Spleen (tissue), 11 donors: ENCODE measurements at regions not wholly inside any gene's neighbourhood (a gene's known extent, or its start where the extent isn't known, plus 50 kb on each side); places are given as distances from the start of the nearest gene placed in this dataset.

Experiments
- DNase-seq: peaks from one replicate; pipeline ENCODE4 v3.0.0-alpha.2; 2020
- H3K27ac ChIP-seq, 8 donors: fragments of 200-600 bp; sonication (generic) in 7 of 8; 1 replicate in 4 of 8; 2 replicates in 4 of 8; pipeline versions ENCODE4 v1.5.0 to v1.8.0; 2016 to 2021; ENCODE audit warnings: inconsistent platforms in 4 of 8, mild to moderate bottlenecking in 4 of 8, moderate library complexity in 1 of 8
- H3K27me3 ChIP-seq, 7 donors: fragments of 200-600 bp; sonication (generic) in 6 of 7; replicated peaks in 1 of 7; 1 replicate in 4 of 7; 2 replicates in 3 of 7; pipeline versions ENCODE4 v1.5.0 to v1.8.0; 2016 to 2021; ENCODE audit warnings: inconsistent platforms in 3 of 7, mild to moderate bottlenecking in 1 of 7
- H3K36me3 ChIP-seq, 6 donors: fragments of 200-600 bp; sonication (generic) in 5 of 6; 1 replicate in 4 of 6; 2 replicates in 2 of 6; pipeline versions ENCODE4 v1.5.0 to v1.8.0; 2016 to 2021; ENCODE audit warnings: inconsistent platforms in 2 of 6
- H3K4me1 ChIP-seq, 6 donors: fragments of 200-600 bp; sonication (generic) in 5 of 6; 1 replicate in 3 of 6; 2 replicates in 3 of 6; pipeline versions ENCODE4 v1.5.0 to v1.8.0; 2016 to 2021; ENCODE audit warnings: inconsistent platforms in 3 of 6
- H3K4me3 ChIP-seq, 8 donors: fragments of 200-600 bp; sonication (generic) in 7 of 8; 1 replicate in 4 of 8; 2 replicates in 4 of 8; pipeline versions ENCODE4 v1.5.0 to v1.8.0; 2016 to 2021; ENCODE audit warnings: inconsistent platforms in 4 of 8, mild to moderate bottlenecking in 4 of 8, moderate library complexity in 2 of 8
- H3K9me3 ChIP-seq, 8 donors: fragments of 200-600 bp; sonication (generic) in 7 of 8; 1 replicate in 4 of 8; 2 replicates in 4 of 8; pipeline versions ENCODE4 v1.5.0 to v1.8.0; 2016 to 2021; ENCODE audit warnings: inconsistent platforms in 4 of 8
- CTCF ChIP-seq, 11 experiments: fragments of 200-600 bp in 7 of 11; fragments of 450-650 bp in 4 of 11; sonication (generic) in 4 of 11; IDR thresholded peaks in 8 of 11; conservative IDR thresholded peaks in 3 of 11; 1 replicate in 7 of 11; 2 replicates in 4 of 11; pipeline versions ENCODE4 v1.4.0 to v1.8.0; 2016 to 2021; ENCODE audit warnings: antibody characterized with exemption in 11 of 11, inconsistent platforms in 4 of 11, mild to moderate bottlenecking in 1 of 11
- POLR2A ChIP-seq, 3 donors: fragments of 450-650 bp; IDR thresholded peaks; one replicate each; pipeline ENCODE4 v1.5.1; 2017; ENCODE audit warnings: antibody characterized with exemption in 3 of 3, mild to moderate bottlenecking in 1 of 3
- POLR2AphosphoS5 ChIP-seq, 3 donors: sonication (generic); formaldehyde crosslinking; IDR thresholded peaks; one replicate each; pipeline ENCODE4 v1.5.1; 2017; ENCODE audit warnings: antibody characterized with exemption in 3 of 3
- WGBS, 5 donors: extraction: QIAGEN DNeasy Blood & Tissue Kit in 3 of 5; methylation state at CpG; one replicate each; pipeline versions ENCODE4 v1.1.5 to v1.1.7; 2013 to 2018; 5-methylcytosine and 5-hydroxymethylcytosine counted together
- intact Hi-C: fragments of 100-400 bp; cut with DNase I; formaldehyde crosslinking; loops from one replicate; pipeline ENCODE4 v1.15.0; 2023; ENCODE audit warnings: low total_unique reads
- donor health status: healthy with polysubstance abuse.
- donor health status: DM: no; HTN: no; CAD: no; lungs with moderate emphysema.
- donor health status: DM: no; HTN: no; CAD: no.
- donor health status: Bipolar disorder and iron deficiency.
- donor health status: healthy.
- donor health status: DM: no; HTN: no; CAD: no.
- donor health status: DM: yes; HTN: yes; CAD: no.

GRCh38 chr9:19527663-19528062 lies 118.9 kb downstream of the ACER2 start:
- intact Hi-C loops: no loop called here
- no peak for DNase-seq
- WGBS, 5 donors: 68 to 78% (median 73%) methylated on average over 3 of the region's 3 CpGs

GRCh38 chr9:19522558-19522957 lies 113.7 kb downstream of the ACER2 start:
- H3K27me3 ChIP-seq: no peaks in the 10 kb centered on the region
- intact Hi-C loops: no loop called here
- WGBS, 5 donors: 67 to 80% (median 77%) methylated on average over 2 of the region's 2 CpGs
- no peaks in the 10 kb centered on the region for H3K9me3 ChIP-seq
- H3K36me3 ChIP-seq: no peaks in the 10 kb centered on the region
- TF ChIP-seq CTCF (IDR thresholded peaks at IDR 0.05 in 8 of 11, conservative IDR thresholded peaks at IDR 0.05 in 3 of 11) (no peak), POLR2AphosphoS5 (IDR thresholded peaks at IDR 0.05) (no peak), POLR2A (IDR thresholded peaks at IDR 0.05) (no peak)
- no peak overlapping the region for H3K27ac ChIP-seq
- no peak overlapping the region for H3K4me3 ChIP-seq
- no peak for DNase-seq
- no peaks in the 10 kb centered on the region for H3K4me1 ChIP-seq

More at GRCh38 chr9:19527663-19528062, 118.9 kb downstream of the ACER2 start:
- Histone ChIP-seq H3K27me3 (no peaks in the 10 kb centered on the region), H3K9me3 (no peaks in the 10 kb centered on the region), H3K27ac (no peak overlapping the region), H3K36me3 (no peaks in the 10 kb centered on the region), H3K4me3 (no peak overlapping the region), H3K4me1 (no peaks in the 10 kb centered on the region)
- TF ChIP-seq POLR2A (IDR thresholded peaks at IDR 0.05) (no peak), POLR2AphosphoS5 (IDR thresholded peaks at IDR 0.05) (no peak), CTCF (IDR thresholded peaks at IDR 0.05 in 8 of 11, conservative IDR thresholded peaks at IDR 0.05 in 3 of 11) (no peak)

- intact Hi-C loops: no loop called here
- WGBS, 5 donors: 81 to 100% (median 94%) methylated on average over 2 of the region's 2 CpGs
These were observed 112.4 kb downstream of the ACER2 start for GRCh38 chr9:19521205-19521604.

More at GRCh38 chr9:19521205-19521604, 112.4 kb downstream of the ACER2 start:
- no peaks in the 10 kb centered on the region for H3K36me3 ChIP-seq
- TF ChIP-seq POLR2A (IDR thresholded peaks at IDR 0.05) (no peak), CTCF (IDR thresholded peaks at IDR 0.05 in 8 of 11, conservative IDR thresholded peaks at IDR 0.05 in 3 of 11) (no peak), POLR2AphosphoS5 (IDR thresholded peaks at IDR 0.05) (no peak)
- H3K4me3 ChIP-seq: no peak overlapping the region
- no peaks in the 10 kb centered on the region for H3K4me1 ChIP-seq
- no peak overlapping the region for H3K27ac ChIP-seq
- H3K9me3 ChIP-seq: no peaks in the 10 kb centered on the region
- DNase-seq: no peak
- H3K27me3 ChIP-seq: peaks cover 0 to under 1% (median 0%) of the 10 kb centered on the region in 7 donors
